Epithelial cell of proximal tubule (primary cell): ENCODE measurements at regions not wholly inside any gene's neighbourhood (a gene's known extent, or its start where the extent isn't known, plus 50 kb on each side); places are given as distances from the start of the nearest gene placed in this dataset.

Experiments used
- DNase-seq: peaks from one replicate; pipeline ENCODE4 v3.0.0-alpha.2; 2011; ENCODE audit warnings: low read depth
- H3K4me3 ChIP-seq: 2 replicates; pipeline ENCODE4 v1.5.1; 2011; ENCODE audit warnings: low read depth, mild to moderate bottlenecking, low read length
- TF ChIP-seq, protein P1 (sequence below): conservative IDR thresholded peaks from 2 replicates; pipeline ENCODE4 v1.5.1; 2012; ENCODE audit warnings: low read depth, mild to moderate bottlenecking, low read length

DNA sequence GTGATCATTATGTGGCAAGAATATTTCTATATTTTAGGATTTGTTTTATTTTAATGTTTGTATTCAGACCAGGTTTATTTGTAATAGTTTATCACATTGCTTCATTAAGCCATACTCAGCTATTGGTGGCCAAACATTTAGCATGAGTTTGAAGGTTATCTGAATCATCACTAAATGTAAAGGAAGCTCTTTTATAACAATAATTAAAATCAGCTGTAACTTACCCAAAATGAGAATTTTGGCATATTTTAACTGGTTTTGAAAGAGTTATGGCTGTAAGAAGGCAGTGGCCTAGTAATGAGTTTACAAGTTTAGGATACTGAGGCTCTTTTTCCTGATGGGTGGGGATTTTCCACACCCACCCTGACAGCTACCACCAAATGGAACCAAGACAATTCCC is 177.8 kb downstream of the EN1 start:
- no peak overlapping the region for H3K4me3 ChIP-seq
- TF ChIP-seq, protein P1, sequence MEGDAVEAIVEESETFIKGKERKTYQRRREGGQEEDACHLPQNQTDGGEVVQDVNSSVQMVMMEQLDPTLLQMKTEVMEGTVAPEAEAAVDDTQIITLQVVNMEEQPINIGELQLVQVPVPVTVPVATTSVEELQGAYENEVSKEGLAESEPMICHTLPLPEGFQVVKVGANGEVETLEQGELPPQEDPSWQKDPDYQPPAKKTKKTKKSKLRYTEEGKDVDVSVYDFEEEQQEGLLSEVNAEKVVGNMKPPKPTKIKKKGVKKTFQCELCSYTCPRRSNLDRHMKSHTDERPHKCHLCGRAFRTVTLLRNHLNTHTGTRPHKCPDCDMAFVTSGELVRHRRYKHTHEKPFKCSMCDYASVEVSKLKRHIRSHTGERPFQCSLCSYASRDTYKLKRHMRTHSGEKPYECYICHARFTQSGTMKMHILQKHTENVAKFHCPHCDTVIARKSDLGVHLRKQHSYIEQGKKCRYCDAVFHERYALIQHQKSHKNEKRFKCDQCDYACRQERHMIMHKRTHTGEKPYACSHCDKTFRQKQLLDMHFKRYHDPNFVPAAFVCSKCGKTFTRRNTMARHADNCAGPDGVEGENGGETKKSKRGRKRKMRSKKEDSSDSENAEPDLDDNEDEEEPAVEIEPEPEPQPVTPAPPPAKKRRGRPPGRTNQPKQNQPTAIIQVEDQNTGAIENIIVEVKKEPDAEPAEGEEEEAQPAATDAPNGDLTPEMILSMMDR, result no peak
- no peak for DNase-seq

DNA sequence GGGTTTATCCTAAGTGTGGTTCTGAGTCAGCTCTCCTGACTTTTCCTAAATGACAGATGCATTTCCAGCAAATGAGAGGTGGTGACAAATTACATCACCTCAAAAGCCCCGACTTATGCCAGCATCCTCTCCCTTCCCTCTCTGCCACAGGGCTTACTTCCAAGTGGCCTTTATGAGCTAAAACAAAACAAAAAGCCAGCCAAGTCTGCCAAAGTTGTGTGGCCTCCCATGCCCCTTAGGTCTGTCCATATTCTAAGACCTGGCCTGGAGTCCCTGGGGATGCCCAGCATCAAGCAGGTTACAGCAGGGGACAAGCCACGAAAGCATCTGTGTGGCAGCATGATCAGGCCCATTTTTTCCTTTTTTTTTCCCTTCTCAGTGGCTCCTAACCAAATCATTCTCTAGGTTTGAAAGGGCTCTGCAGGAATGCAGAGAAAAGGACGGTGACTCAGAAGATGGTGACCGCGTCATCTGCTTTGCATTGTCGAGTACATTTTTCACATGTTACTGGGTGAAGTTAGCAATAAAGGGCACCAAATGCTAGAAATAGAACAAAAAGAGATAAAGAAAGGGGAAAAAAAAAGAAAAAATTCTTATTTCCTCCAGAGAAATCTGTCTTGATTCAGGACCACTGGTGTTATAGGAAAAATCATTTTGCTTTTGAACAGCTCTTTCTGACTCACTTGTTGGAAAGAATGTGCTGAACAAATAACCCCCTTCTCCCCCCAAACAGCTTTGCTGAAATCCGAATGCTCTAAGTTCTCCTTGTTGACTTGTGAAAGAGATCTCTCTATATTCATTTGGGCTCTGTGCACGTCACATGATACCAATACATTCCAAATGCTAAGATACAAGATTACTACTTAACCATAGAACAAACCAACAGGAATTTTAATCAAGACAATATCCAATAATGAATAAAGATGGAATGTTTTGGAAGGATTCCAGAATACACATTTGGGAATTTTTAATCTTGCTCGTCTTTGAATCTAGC is 178.7 kb downstream of the EN1 start:
- no peak for DNase-seq
- no peak overlapping the region for H3K4me3 ChIP-seq
- TF ChIP-seq, protein P1, result no peak

DNA sequence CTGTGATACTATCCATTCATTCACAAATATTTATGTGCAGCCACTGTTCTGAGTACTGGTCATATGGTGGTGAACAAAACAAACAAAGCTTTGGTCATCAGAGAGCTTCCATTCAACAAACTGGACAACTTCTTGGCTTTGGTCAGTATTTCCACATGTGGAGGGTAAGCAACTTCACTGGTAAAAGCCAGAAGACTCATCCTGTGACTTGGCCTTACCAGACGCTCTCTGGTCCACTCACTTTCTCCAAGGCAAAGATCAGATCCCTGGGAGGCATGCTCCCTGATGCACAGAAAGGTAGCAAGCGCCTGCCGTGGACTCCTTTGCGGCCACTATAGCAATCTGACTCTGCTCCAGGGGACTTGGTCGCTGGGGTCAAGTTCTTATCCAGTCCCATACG is 179.5 kb downstream of the EN1 start:
- H3K4me3 ChIP-seq, result no peak overlapping the region
- no peak for DNase-seq
- TF ChIP-seq, protein P1, result no peak

DNA sequence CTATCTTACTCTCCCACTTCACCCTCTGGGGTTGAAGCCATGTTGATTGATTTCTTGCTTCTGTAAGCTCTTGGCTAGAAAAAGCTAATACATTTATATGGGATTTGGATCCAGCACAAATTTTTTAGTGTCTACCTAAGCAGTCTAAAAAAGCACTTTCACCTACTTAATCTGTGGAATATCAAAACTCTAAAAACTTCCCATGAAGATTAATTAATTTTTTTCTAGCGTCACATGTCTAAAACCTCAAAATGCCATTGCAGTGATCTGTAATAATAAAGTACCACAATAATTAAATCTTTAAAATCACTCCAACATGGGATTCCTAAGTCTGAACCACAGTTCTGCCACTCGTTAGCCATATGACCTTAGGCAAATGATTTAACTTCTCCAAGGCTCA is 180.1 kb downstream of the EN1 start:
- TF ChIP-seq, protein P1, result no peak
- no peak overlapping the region for H3K4me3 ChIP-seq
- DNase-seq, result no peak

DNA sequence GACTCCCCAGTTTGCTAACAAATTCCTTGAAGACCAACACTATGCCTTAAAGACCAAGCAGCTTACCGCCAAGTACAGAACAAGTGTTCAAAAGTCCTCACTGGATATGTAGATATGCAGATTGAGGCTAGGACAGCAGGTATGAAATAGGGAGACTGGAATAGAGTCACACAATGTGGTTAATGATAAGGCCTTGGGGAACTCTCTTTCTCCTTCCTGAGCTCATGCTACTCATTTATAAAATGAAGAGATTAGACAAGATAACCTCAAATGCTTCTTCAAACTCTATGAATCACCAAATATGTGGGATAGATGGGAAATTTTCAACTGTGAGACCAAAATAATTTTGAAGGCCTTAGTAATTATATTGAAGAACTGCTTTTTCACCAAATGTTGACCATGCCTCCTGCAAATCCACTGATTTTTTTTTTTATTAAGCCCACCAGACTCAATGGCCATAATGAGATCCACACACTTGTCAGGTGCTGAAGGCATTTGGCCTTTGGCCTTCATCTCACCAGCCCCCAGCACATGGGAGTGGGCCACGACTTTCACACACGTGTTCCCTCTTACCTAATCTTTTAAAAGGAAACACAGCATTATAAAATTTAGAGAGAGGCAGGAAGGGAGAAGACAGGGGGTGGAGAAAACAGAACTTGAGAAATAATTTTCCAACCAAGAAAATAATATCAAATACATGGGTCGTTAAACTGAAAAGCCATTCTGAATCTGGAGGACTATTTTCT is 181.5 kb downstream of the EN1 start:
- no peak overlapping the region for H3K4me3 ChIP-seq
- TF ChIP-seq, protein P1, result no peak
- no peak for DNase-seq

DNA sequence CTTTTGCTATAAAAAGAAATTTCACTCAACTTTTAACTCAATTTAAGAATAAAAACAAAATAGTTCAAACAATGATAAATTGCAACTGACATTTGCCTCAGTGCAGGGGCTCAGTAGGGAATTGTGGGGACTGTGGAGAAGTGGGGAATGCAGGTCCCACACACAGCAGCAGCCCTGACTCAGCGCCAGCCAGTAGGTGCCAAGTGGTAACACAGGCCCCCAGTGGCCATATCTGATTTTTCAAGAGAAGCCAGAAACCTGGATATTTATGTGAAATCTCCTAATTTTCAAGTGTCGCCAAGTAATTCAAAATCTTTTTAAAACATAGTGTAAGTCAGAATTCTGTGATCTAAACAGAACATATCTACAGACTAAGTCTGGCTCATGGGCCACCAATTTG is 186.3 kb downstream of the EN1 start:
- TF ChIP-seq, protein P1, result peak; percentile 38
- no peak for DNase-seq
- H3K4me3 ChIP-seq, result no peak overlapping the region
